Immature natural killer cell (primary cell): ENCODE measurements at regions not wholly inside any gene's neighbourhood (a gene's known extent, or its start where the extent isn't known, plus 50 kb on each side); places are given as distances from the start of the nearest gene placed in this dataset.
"Not testable (repeated sequence)": the region's sequence is repeated elsewhere in the genome, so short reads cannot be mapped to it uniquely, and the experiment has no call there.

ENCODE experiments used
- DNase-seq, 3 donors: peaks; one replicate each; pipeline ENCODE4 v3.0.0; 2022; ENCODE audit warnings: mixed read lengths in 1 of 3
- H3K27ac Mint-ChIP-seq, 6 donors: one replicate each; pipeline ENCODE4 v1.8.0; 2020; ENCODE audit warnings: mixed read lengths in 6 of 6, mild to moderate bottlenecking in 5 of 6, inconsistent platforms in 4 of 6, moderate library complexity in 3 of 6
- H3K27me3 Mint-ChIP-seq, 3 donors: one replicate each; pipeline ENCODE4 v1.8.0; 2020 to 2021; ENCODE audit warnings: low read depth in 3 of 3, mild to moderate bottlenecking in 3 of 3, mixed read lengths in 3 of 3, moderate library complexity in 3 of 3, inconsistent platforms in 1 of 3
- H3K36me3 Mint-ChIP-seq, 3 donors: one replicate each; pipeline ENCODE4 v1.8.0; 2020; ENCODE audit warnings: mixed read lengths in 3 of 3, inconsistent platforms in 2 of 3, mild to moderate bottlenecking in 2 of 3
- H3K4me1 Mint-ChIP-seq, 2 donors: one replicate each; pipeline ENCODE4 v1.8.0; 2020; ENCODE audit warnings: inconsistent platforms in 2 of 2, mild to moderate bottlenecking in 2 of 2, mixed read lengths in 2 of 2, moderate library complexity in 1 of 2
- H3K4me3 Mint-ChIP-seq, 5 donors: one replicate each; pipeline ENCODE4 v1.8.0; 2020; ENCODE audit warnings: mild to moderate bottlenecking in 5 of 5, mixed read lengths in 5 of 5, inconsistent platforms in 3 of 5, moderate library complexity in 3 of 5
- H3K9me3 Mint-ChIP-seq, 6 donors: one replicate each; pipeline ENCODE4 v1.8.0; 2020; ENCODE audit warnings: mild to moderate bottlenecking in 6 of 6, mixed read lengths in 6 of 6, inconsistent platforms in 4 of 6, moderate library complexity in 3 of 6

GRCh38 chr4:77220828-77221613, 64.0 kb downstream of the CCNG2 start:
- Mint-ChIP-seq H3K4me1 (no peaks in the 10 kb centered on the region), H3K9me3 (no peaks in the 10 kb centered on the region), H3K36me3 (no peaks in the 10 kb centered on the region), H3K27me3 (peaks cover 0 to 7% (median 5%) of the 10 kb centered on the region in 3 donors), H3K4me3 (no peak overlapping the region), H3K27ac (no peak overlapping the region)
- DNase-seq, result no peak

GRCh38 chr4:77225022-77225421, 68.0 kb downstream of the CCNG2 start:
- peaks cover 0 to 4% (median 0%) of the 10 kb centered on the region in 6 donors for H3K9me3 Mint-ChIP-seq
- peaks cover 0 to 3% (median 0%) of the 10 kb centered on the region in 3 donors for H3K36me3 Mint-ChIP-seq
- H3K27ac Mint-ChIP-seq, result no peak overlapping the region
- no peak overlapping the region for H3K4me3 Mint-ChIP-seq
- H3K4me1 Mint-ChIP-seq, result no peaks in the 10 kb centered on the region
- DNase-seq, result no peak
- H3K27me3 Mint-ChIP-seq, result peaks cover 0 to 6% (median 6%) of the 10 kb centered on the region in 3 donors

- no peak for DNase-seq
- H3K27ac Mint-ChIP-seq, result no peak overlapping the region
- H3K9me3 Mint-ChIP-seq, result peaks cover 0 to 4% (median 0%) of the 10 kb centered on the region in 6 donors
- H3K27me3 Mint-ChIP-seq, result peaks cover 0 to 6% (median 3%) of the 10 kb centered on the region in 3 donors
- no peaks in the 10 kb centered on the region for H3K4me1 Mint-ChIP-seq
- H3K36me3 Mint-ChIP-seq, result peaks cover 0 to 3% (median 0%) of the 10 kb centered on the region in 3 donors
- H3K4me3 Mint-ChIP-seq, result no peak overlapping the region
These were observed 70.1 kb downstream of the CCNG2 start for GRCh38 chr4:77226939-77227705.

GRCh38 chr4:77229433-77229832, 72.4 kb downstream of the CCNG2 start:
- H3K4me1 Mint-ChIP-seq, result no peaks in the 10 kb centered on the region
- no peak for DNase-seq
- peaks cover 0 to 4% (median 0%) of the 10 kb centered on the region in 6 donors for H3K9me3 Mint-ChIP-seq
- H3K36me3 Mint-ChIP-seq, result peaks cover 0 to 3% (median 0%) of the 10 kb centered on the region in 3 donors
- H3K27me3 Mint-ChIP-seq, result peaks cover 0 to 2% (median 0%) of the 10 kb centered on the region in 3 donors
- H3K4me3 Mint-ChIP-seq, result no peak overlapping the region
- no peak overlapping the region for H3K27ac Mint-ChIP-seq

- Mint-ChIP-seq H3K4me3 (no peak overlapping the region), H3K27me3 (peaks cover 0 to 2% (median 2%) of the 10 kb centered on the region in 3 donors), H3K27ac (no peak overlapping the region), H3K9me3 (peaks cover 0 to 4% (median 0%) of the 10 kb centered on the region in 6 donors), H3K4me1 (no peaks in the 10 kb centered on the region), H3K36me3 (peaks cover 0 to 3% (median 0%) of the 10 kb centered on the region in 3 donors)
- no peak for DNase-seq
These were observed 75.6 kb downstream of the CCNG2 start for GRCh38 chr4:77232653-77233052.

- no peaks in the 10 kb centered on the region for H3K4me1 Mint-ChIP-seq
- no peaks in the 10 kb centered on the region for H3K36me3 Mint-ChIP-seq
- H3K27me3 Mint-ChIP-seq, result peaks cover 0 to 2% (median 2%) of the 10 kb centered on the region in 3 donors
- no peak for DNase-seq
- H3K9me3 Mint-ChIP-seq, result no peaks in the 10 kb centered on the region
- H3K27ac Mint-ChIP-seq, result no peak overlapping the region
- H3K4me3 Mint-ChIP-seq, result no peak overlapping the region
These were observed 78.4 kb downstream of the CCNG2 start for GRCh38 chr4:77235289-77235854.

GRCh38 chr4:77236806-77237205, 79.8 kb downstream of the CCNG2 start:
- Mint-ChIP-seq H3K36me3 (no peaks in the 10 kb centered on the region), H3K4me3 (no peak overlapping the region), H3K4me1 (no peaks in the 10 kb centered on the region), H3K27ac (no peak overlapping the region), H3K9me3 (no peaks in the 10 kb centered on the region), H3K27me3 (peaks cover 0 to 4% (median 2%) of the 10 kb centered on the region in 3 donors)
- no peak for DNase-seq

GRCh38 chr4:77240469-77241066, 83.6 kb downstream of the CCNG2 start:
- H3K36me3 Mint-ChIP-seq, result no peaks in the 10 kb centered on the region
- no peaks in the 10 kb centered on the region for H3K4me1 Mint-ChIP-seq
- DNase-seq, result peak; percentile 1 to 20 (median 3)
- H3K27ac Mint-ChIP-seq, result no peak overlapping the region
- H3K9me3 Mint-ChIP-seq, result no peaks in the 10 kb centered on the region
- peaks cover 2 to 4% (median 2%) of the 10 kb centered on the region in 3 donors for H3K27me3 Mint-ChIP-seq
- no peak overlapping the region for H3K4me3 Mint-ChIP-seq

- H3K9me3 Mint-ChIP-seq, result no peaks in the 10 kb centered on the region
- H3K4me1 Mint-ChIP-seq, result no peaks in the 10 kb centered on the region
- H3K27me3 Mint-ChIP-seq, result no peaks in the 10 kb centered on the region
- H3K36me3 Mint-ChIP-seq, result no peaks in the 10 kb centered on the region
- no peak overlapping the region for H3K4me3 Mint-ChIP-seq
- H3K27ac Mint-ChIP-seq, result no peak overlapping the region
- DNase-seq, result no peak
These were observed 91.8 kb downstream of the CCNG2 start for GRCh38 chr4:77248805-77249204.

GRCh38 chr4:77251751-77252150, 94.7 kb downstream of the CCNG2 start:
- Mint-ChIP-seq H3K27ac (no peak overlapping the region), H3K27me3 (peaks cover 0 to 3% (median 0%) of the 10 kb centered on the region in 3 donors), H3K36me3 (no peaks in the 10 kb centered on the region), H3K9me3 (no peaks in the 10 kb centered on the region), H3K4me1 (no peaks in the 10 kb centered on the region), H3K4me3 (no peak overlapping the region)
- DNase-seq, result no peak

- H3K36me3 Mint-ChIP-seq, result no peaks in the 10 kb centered on the region
- no peak overlapping the region for H3K4me3 Mint-ChIP-seq
- no peaks in the 10 kb centered on the region for H3K4me1 Mint-ChIP-seq
- no peak overlapping the region for H3K27ac Mint-ChIP-seq
- no peaks in the 10 kb centered on the region for H3K27me3 Mint-ChIP-seq
- no peak for DNase-seq
- H3K9me3 Mint-ChIP-seq, result peaks cover 0 to 9% (median 2%) of the 10 kb centered on the region in 6 donors
These were observed 106.2 kb downstream of the CCNG2 start for GRCh38 chr4:77263247-77263646.

GRCh38 chr4:77263976-77264375, 107.0 kb downstream of the CCNG2 start:
- H3K4me3 Mint-ChIP-seq, H3K27ac Mint-ChIP-seq, DNase-seq, H3K4me1 Mint-ChIP-seq, H3K36me3 Mint-ChIP-seq, H3K9me3 Mint-ChIP-seq, H3K27me3 Mint-ChIP-seq: not testable (repeated sequence)

- Mint-ChIP-seq H3K27me3 (no peaks in the 10 kb centered on the region), H3K9me3 (peaks cover 0 to 9% (median 2%) of the 10 kb centered on the region in 6 donors), H3K4me1 (no peaks in the 10 kb centered on the region), H3K4me3 (no peak overlapping the region), H3K36me3 (no peaks in the 10 kb centered on the region), H3K27ac (no peak overlapping the region)
- no peak for DNase-seq
These were observed 107.8 kb downstream of the CCNG2 start for GRCh38 chr4:77264826-77265225.

- no peaks in the 10 kb centered on the region for H3K4me1 Mint-ChIP-seq
- no peak overlapping the region for H3K4me3 Mint-ChIP-seq
- peaks cover 0 to 4% (median 0%) of the 10 kb centered on the region in 3 donors for H3K27me3 Mint-ChIP-seq
- no peaks in the 10 kb centered on the region for H3K36me3 Mint-ChIP-seq
- H3K9me3 Mint-ChIP-seq, result peaks cover 0 to 9% (median 2%) of the 10 kb centered on the region in 6 donors
- no peak overlapping the region for H3K27ac Mint-ChIP-seq
- no peak for DNase-seq
These were observed 111.1 kb downstream of the CCNG2 start for GRCh38 chr4:77268108-77268507.
